Esophagus muscularis mucosa (tissue), 4 donors: ENCODE measurements at regions not wholly inside any gene's neighbourhood (a gene's known extent, or its start where the extent isn't known, plus 50 kb on each side); places are given as distances from the start of the nearest gene placed in this dataset.

ENCODE experiments used
- EP300 ChIP-seq: sonication (generic); formaldehyde crosslinking; IDR thresholded peaks from one replicate; pipeline ENCODE4 v1.6.1; 2017; ENCODE audit warnings: antibody characterized with exemption
- POLR2A ChIP-seq: fragments of 450-650 bp; IDR thresholded peaks from one replicate; pipeline ENCODE4 v1.6.1; 2017; ENCODE audit warnings: antibody characterized with exemption, moderate library complexity, mild to moderate bottlenecking, low read depth
- POLR2AphosphoS5 ChIP-seq, 2 donors: sonication (generic); formaldehyde crosslinking; IDR thresholded peaks; one replicate each; pipeline ENCODE4 v1.6.1; 2017; ENCODE audit warnings: antibody characterized with exemption in 2 of 2
- TF ChIP-seq, protein P1 (sequence below), 3 experiments: fragments of 200-600 bp in 2 of 3; fragments of 450-650 bp in 1 of 3; sonication (generic) in 2 of 3; IDR thresholded peaks; one replicate each; pipeline ENCODE4 v1.5.1; 2017 to 2019; ENCODE audit warnings: antibody characterized with exemption in 3 of 3, mild to moderate bottlenecking in 2 of 3, moderate library complexity in 1 of 3

DNA sequence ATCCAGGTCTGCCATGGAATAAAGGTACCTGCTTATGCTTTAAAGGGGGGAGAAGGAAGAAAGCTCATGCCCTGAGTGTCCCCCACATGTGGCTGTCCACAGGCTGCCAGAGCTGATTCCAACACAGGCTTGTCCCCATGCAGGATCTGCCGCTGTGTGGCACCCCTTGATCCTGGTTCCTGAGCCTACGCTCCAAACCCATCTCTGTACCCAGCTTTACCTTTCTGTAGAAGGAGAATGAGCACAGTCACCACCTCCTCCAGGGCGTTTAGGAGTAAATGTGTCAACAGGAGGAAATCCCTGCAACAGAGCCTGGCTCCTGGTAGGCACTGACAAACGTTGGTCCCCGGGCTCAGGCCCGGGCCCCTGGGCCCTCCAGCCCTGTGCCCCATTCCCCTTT is 175.6 kb downstream of the RBFOX3 start:
- TF ChIP-seq, protein P1, sequence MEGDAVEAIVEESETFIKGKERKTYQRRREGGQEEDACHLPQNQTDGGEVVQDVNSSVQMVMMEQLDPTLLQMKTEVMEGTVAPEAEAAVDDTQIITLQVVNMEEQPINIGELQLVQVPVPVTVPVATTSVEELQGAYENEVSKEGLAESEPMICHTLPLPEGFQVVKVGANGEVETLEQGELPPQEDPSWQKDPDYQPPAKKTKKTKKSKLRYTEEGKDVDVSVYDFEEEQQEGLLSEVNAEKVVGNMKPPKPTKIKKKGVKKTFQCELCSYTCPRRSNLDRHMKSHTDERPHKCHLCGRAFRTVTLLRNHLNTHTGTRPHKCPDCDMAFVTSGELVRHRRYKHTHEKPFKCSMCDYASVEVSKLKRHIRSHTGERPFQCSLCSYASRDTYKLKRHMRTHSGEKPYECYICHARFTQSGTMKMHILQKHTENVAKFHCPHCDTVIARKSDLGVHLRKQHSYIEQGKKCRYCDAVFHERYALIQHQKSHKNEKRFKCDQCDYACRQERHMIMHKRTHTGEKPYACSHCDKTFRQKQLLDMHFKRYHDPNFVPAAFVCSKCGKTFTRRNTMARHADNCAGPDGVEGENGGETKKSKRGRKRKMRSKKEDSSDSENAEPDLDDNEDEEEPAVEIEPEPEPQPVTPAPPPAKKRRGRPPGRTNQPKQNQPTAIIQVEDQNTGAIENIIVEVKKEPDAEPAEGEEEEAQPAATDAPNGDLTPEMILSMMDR (IDR thresholded peaks at IDR 0.05) = no peak
- TF ChIP-seq EP300 (no peak), POLR2A (no peak), POLR2AphosphoS5 (IDR thresholded peaks at IDR 0.05) (no peak)
